HL-60 (cell line): ENCODE measurements at regions not wholly inside any gene's neighbourhood (a gene's known extent, or its start where the extent isn't known, plus 50 kb on each side); places are given as distances from the start of the nearest gene placed in this dataset.

Source experiments
- DNase-seq, 2 experiments: peaks; one replicate each; pipeline ENCODE4 v3.0.0-alpha.2; 2010 to 2020; ENCODE audit warnings: low read depth in 1 of 2, low spot score in 1 of 2
- H3K27ac ChIP-seq: fragments of 250-450 bp; sonication (Bioruptor Pico); replicated peaks from 2 replicates; pipeline ENCODE4 v1.5.1; 2020; ENCODE audit warnings: mild to moderate bottlenecking, moderate library complexity
- H3K27me3 ChIP-seq: fragments of 250-450 bp; sonication (Bioruptor Pico); 2 replicates; pipeline ENCODE4 v1.5.1; 2021; ENCODE audit warnings: mild to moderate bottlenecking, moderate library complexity; ENCODE audit not compliant: insufficient read depth, poor library complexity, severe bottlenecking
- H3K4me3 ChIP-seq: replicated peaks from 2 replicates; pipeline ENCODE4 v1.5.1; 2011; ENCODE audit warnings: mild to moderate bottlenecking, control low read depth, low read length; ENCODE audit not compliant: insufficient read depth
- GABPA ChIP-seq: IDR thresholded peaks from 2 replicates; pipeline ENCODE4 v1.6.1; 2012; ENCODE audit warnings: low read depth
- POLR2AphosphoS5 ChIP-seq: IDR thresholded peaks from 2 replicates; pipeline ENCODE4 v1.6.1; 2012; ENCODE audit warnings: low read depth
- SPI1 ChIP-seq: IDR thresholded peaks from 2 replicates; pipeline ENCODE4 v1.6.1; 2012; ENCODE audit warnings: low read depth, mild to moderate bottlenecking, borderline replicate concordance
- TF ChIP-seq, protein P1 (sequence below): IDR thresholded peaks from 2 replicates; pipeline ENCODE4 v1.6.1; 2012; ENCODE audit warnings: low read depth; ENCODE audit not compliant: insufficient replicate concordance
- TF ChIP-seq, protein P2 (sequence below): IDR thresholded peaks from one replicate; pipeline ENCODE4 v1.5.1; 2011; ENCODE audit warnings: low read length, control low read depth, inconsistent platforms; ENCODE audit not compliant: insufficient read depth

DNA sequence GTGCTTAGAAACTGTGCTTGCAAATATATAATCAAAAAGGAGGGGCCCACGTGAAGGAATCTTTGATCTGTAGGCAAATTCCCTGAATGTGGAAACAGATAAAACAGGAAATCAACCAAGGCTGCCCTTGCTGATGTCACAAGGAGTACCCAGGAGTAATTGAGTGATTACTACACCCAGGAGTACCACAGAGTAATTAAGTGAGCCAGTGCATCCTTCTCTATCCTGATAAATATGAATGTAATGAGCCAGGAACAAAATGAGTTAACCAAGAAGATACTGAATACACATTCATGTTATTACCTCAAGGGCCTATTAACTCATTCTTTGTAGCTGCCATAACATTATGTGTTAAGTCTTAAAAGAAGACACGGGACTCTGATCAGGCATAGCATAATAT lies 87.3 kb upstream of the POU1F1 start:
- TF ChIP-seq, protein P1, sequence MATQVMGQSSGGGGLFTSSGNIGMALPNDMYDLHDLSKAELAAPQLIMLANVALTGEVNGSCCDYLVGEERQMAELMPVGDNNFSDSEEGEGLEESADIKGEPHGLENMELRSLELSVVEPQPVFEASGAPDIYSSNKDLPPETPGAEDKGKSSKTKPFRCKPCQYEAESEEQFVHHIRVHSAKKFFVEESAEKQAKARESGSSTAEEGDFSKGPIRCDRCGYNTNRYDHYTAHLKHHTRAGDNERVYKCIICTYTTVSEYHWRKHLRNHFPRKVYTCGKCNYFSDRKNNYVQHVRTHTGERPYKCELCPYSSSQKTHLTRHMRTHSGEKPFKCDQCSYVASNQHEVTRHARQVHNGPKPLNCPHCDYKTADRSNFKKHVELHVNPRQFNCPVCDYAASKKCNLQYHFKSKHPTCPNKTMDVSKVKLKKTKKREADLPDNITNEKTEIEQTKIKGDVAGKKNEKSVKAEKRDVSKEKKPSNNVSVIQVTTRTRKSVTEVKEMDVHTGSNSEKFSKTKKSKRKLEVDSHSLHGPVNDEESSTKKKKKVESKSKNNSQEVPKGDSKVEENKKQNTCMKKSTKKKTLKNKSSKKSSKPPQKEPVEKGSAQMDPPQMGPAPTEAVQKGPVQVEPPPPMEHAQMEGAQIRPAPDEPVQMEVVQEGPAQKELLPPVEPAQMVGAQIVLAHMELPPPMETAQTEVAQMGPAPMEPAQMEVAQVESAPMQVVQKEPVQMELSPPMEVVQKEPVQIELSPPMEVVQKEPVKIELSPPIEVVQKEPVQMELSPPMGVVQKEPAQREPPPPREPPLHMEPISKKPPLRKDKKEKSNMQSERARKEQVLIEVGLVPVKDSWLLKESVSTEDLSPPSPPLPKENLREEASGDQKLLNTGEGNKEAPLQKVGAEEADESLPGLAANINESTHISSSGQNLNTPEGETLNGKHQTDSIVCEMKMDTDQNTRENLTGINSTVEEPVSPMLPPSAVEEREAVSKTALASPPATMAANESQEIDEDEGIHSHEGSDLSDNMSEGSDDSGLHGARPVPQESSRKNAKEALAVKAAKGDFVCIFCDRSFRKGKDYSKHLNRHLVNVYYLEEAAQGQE, result no peak
- TF ChIP-seq GABPA, result no peak
- TF ChIP-seq SPI1, result no peak
- TF ChIP-seq POLR2AphosphoS5, result no peak
- TF ChIP-seq, protein P2, sequence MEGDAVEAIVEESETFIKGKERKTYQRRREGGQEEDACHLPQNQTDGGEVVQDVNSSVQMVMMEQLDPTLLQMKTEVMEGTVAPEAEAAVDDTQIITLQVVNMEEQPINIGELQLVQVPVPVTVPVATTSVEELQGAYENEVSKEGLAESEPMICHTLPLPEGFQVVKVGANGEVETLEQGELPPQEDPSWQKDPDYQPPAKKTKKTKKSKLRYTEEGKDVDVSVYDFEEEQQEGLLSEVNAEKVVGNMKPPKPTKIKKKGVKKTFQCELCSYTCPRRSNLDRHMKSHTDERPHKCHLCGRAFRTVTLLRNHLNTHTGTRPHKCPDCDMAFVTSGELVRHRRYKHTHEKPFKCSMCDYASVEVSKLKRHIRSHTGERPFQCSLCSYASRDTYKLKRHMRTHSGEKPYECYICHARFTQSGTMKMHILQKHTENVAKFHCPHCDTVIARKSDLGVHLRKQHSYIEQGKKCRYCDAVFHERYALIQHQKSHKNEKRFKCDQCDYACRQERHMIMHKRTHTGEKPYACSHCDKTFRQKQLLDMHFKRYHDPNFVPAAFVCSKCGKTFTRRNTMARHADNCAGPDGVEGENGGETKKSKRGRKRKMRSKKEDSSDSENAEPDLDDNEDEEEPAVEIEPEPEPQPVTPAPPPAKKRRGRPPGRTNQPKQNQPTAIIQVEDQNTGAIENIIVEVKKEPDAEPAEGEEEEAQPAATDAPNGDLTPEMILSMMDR, result no peak

DNA sequence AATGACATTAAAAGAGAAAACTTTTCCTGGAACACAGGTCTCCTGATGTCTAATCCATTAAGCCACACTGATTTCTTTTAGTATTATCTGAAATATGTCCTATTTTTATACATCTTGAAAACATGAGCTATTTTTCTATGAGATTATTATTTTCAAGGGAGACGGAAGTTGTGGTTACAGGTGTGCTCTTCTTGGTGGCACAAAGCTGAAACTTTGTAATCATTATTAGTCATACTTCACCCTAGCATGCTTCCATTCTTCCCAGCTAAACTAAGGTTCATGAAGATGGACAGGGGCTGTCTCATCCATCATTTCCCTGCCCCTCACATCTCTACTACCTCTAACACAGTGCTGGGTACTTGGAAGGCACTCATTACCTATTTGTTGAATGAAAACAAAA lies 85.6 kb upstream of the POU1F1 start:
- Histone ChIP-seq H3K4me3 (no peak overlapping the region), H3K27ac (no peak overlapping the region), H3K27me3 (no peaks in the 10 kb centered on the region)
- TF ChIP-seq, protein P2, result no peak
- no peak for TF ChIP-seq GABPA
- DNase-seq, result no peak

More for the DNA sequence above, 87.3 kb upstream of the POU1F1 start:
- DNase-seq, result no peak
- H3K4me3 ChIP-seq, result no peak overlapping the region
- H3K27ac ChIP-seq, result no peak overlapping the region
- peaks cover 2% of the 10 kb centered on the region for H3K27me3 ChIP-seq

DNA sequence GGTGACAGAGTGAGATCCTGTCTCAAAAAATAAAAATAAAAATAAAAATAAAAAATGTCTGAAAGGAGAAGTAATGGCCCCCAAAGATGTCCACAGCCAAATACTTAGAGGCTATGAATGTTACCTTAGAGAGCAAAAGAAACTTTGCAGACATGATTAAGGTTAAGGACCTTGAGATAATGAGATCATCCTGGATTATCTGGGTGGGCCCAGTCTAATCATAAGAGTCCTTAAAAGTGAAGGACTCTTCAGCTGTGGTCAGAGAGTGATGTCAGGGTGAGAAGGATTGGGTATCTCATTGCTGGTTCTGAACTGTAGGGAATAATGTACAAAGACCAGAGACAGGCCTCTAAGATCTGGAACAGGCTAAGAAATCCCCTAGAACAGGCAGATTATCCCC lies 84.9 kb upstream of the POU1F1 start:
- no peaks in the 10 kb centered on the region for H3K27me3 ChIP-seq
- H3K27ac ChIP-seq, result no peak overlapping the region
- no peak for DNase-seq
- TF ChIP-seq GABPA (no peak), POLR2AphosphoS5 (no peak), SPI1 (no peak)
- TF ChIP-seq, protein P2, result no peak
- TF ChIP-seq, protein P1, result no peak
- no peak overlapping the region for H3K4me3 ChIP-seq

DNA sequence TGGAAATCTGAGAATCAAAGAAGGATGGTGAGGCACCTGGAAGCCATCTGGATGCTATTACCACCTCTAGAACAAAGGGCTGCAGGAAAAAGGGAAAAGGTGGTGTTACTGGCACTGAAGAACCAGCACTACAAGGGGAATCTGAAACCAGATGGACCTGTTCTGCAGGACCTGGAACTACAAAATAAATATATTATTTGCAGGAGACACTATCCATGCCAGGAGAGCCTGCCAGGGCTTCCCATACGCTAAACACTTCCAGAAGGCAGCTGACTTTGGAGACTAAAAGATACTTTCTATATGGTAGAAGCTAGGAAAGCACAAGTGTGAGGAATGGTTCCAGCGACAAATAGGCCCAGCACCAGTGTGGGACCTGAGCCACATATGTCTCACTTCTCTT lies 83.4 kb upstream of the POU1F1 start:
- no peak for DNase-seq
- Histone ChIP-seq H3K27me3 (no peaks in the 10 kb centered on the region), H3K4me3 (no peak overlapping the region), H3K27ac (no peak overlapping the region)
- TF ChIP-seq GABPA, result no peak
- no peak for TF ChIP-seq POLR2AphosphoS5
- TF ChIP-seq, protein P1, result no peak
- TF ChIP-seq, protein P2, result no peak
- no peak for TF ChIP-seq SPI1
